ENCODE measurements at regions not wholly inside any gene's neighbourhood (a gene's known extent, or its start where the extent isn't known, plus 50 kb on each side); places are given as distances from the start of the nearest gene placed in this dataset.
"Not testable (repeated sequence)": the region's sequence is repeated elsewhere in the genome, so short reads cannot be mapped to it uniquely, and the experiment has no call there.

- no peak for TF ChIP-seq GATA1 (IDR thresholded peaks at IDR 0.05; ENCODE audit: low read depth, low read length)
- no peak for TF ChIP-seq POLR2A (IDR thresholded peaks at IDR 0.05; ENCODE audit: low read length)
- no peak for DNase-seq
Measured at GRCh38 chr22:22059291-22060002, 76.9 kb upstream of the TOP3B start.

- no peak for DNase-seq
- TF ChIP-seq GATA1 (IDR thresholded peaks at IDR 0.05; ENCODE audit: low read depth, low read length) (no peak), POLR2A (IDR thresholded peaks at IDR 0.05; ENCODE audit: low read length) (no peak)
Measured at GRCh38 chr22:22058633-22059290, 76.2 kb upstream of the TOP3B start.

GRCh38 chr22:22057617-22058378 is 75.2 kb upstream of the TOP3B start:
- no peak for DNase-seq

GRCh38 chr22:22056809-22057594 is 74.4 kb upstream of the TOP3B start:
- not testable (repeated sequence) for DNase-seq

More at GRCh38 chr22:22057617-22058378, 75.2 kb upstream of the TOP3B start:
- TF ChIP-seq GATA1 (IDR thresholded peaks at IDR 0.05; ENCODE audit: low read depth, low read length) (no peak), POLR2A (IDR thresholded peaks at IDR 0.05; ENCODE audit: low read length) (no peak)

- DNase-seq = not testable (repeated sequence)
Measured at GRCh38 chr22:22052548-22053139, 70.1 kb upstream of the TOP3B start.

- not testable (repeated sequence) for DNase-seq
Measured at GRCh38 chr22:22051032-22051431, 68.4 kb upstream of the TOP3B start.

- TF ChIP-seq POLR2A (IDR thresholded peaks at IDR 0.05; ENCODE audit: low read length) (no peak), GATA1 (IDR thresholded peaks at IDR 0.05; ENCODE audit: low read depth, low read length) (no peak)
- DNase-seq = no peak
Measured at GRCh38 chr22:22050141-22050775, 67.7 kb upstream of the TOP3B start.

- DNase-seq = no peak
- TF ChIP-seq POLR2A (IDR thresholded peaks at IDR 0.05; ENCODE audit: low read length) (no peak), GATA1 (IDR thresholded peaks at IDR 0.05; ENCODE audit: low read depth, low read length) (no peak)
Measured at GRCh38 chr22:22049684-22050083, 67.1 kb upstream of the TOP3B start.

- DNase-seq = no peak
- TF ChIP-seq GATA1 (IDR thresholded peaks at IDR 0.05; ENCODE audit: low read depth, low read length) (no peak), POLR2A (IDR thresholded peaks at IDR 0.05; ENCODE audit: low read length) (no peak)
Measured at GRCh38 chr22:22048981-22049531, 66.5 kb upstream of the TOP3B start.

GRCh38 chr22:22048318-22048942 is 65.8 kb upstream of the TOP3B start:
- TF ChIP-seq GATA1 (IDR thresholded peaks at IDR 0.05; ENCODE audit: low read depth, low read length) (no peak), POLR2A (IDR thresholded peaks at IDR 0.05; ENCODE audit: low read length) (no peak)
- DNase-seq = no peak

- no peak for DNase-seq
- TF ChIP-seq POLR2A (IDR thresholded peaks at IDR 0.05; ENCODE audit: low read length) (no peak), GATA1 (IDR thresholded peaks at IDR 0.05; ENCODE audit: low read depth, low read length) (no peak)
Measured at GRCh38 chr22:22047776-22048175, 65.2 kb upstream of the TOP3B start.

GRCh38 chr22:22047266-22047665 is 64.7 kb upstream of the TOP3B start:
- TF ChIP-seq GATA1 (IDR thresholded peaks at IDR 0.05; ENCODE audit: low read depth, low read length) (no peak), POLR2A (IDR thresholded peaks at IDR 0.05; ENCODE audit: low read length) (no peak)
- DNase-seq = no peak

- DNase-seq = no peak
- TF ChIP-seq GATA1 (IDR thresholded peaks at IDR 0.05; ENCODE audit: low read depth, low read length) = no peak
- TF ChIP-seq POLR2A (IDR thresholded peaks at IDR 0.05; ENCODE audit: low read length) = no peak
Measured at GRCh38 chr22:22046370-22046769, 63.8 kb upstream of the TOP3B start.
